ENCODE measurements at regions not wholly inside any gene's neighbourhood (a gene's known extent, or its start where the extent isn't known, plus 50 kb on each side); places are given as distances from the start of the nearest gene placed in this dataset.

DNA sequence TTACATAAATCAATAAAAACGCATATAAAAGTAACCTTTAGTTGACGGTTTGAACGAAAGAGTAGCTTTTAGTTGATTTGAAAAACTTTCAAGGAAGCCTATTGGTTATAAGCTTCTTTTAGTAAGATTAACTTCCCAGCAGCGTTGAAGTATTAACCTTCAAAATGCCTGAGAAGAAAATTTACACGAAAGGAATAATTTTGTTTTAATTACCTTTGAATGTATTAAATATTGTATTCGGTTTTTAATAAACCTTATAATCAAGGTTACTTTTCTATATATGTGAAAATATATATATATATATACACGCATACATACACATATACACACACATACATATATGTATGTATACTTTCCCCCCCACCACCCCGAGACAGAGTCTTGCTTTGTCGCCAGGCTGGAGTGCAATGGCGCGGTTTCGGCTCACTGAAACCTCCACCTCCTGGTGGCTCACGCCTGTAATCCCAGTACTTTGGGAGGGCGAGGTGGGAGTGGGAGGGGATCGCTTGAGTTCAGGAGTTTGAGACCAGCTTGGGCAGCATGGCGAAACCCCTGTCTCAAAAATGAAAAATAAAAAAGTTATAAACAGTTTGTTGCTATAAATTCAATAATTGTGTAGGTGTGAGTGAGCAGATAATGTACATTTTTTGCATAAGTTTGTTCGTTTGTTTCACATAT is 57.6 kb upstream of the EZH2 start (continued):
- TF ChIP-seq NR2F2 (IDR thresholded peaks at IDR 0.05): no peak

GRCh38 chr7:148940702-148941597 is 56.9 kb upstream of the EZH2 start:
- H3K4me3 ChIP-seq (ENCODE audit: low read depth in 1 of 3, low read length in 3 of 3): peak overlapping the region; percentile 64 to 96 (median 79)
- TF ChIP-seq, protein P1, sequence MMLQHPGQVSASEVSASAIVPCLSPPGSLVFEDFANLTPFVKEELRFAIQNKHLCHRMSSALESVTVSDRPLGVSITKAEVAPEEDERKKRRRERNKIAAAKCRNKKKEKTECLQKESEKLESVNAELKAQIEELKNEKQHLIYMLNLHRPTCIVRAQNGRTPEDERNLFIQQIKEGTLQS (IDR thresholded peaks at IDR 0.05): peak; percentile 97
- TF ChIP-seq MAX (IDR thresholded peaks at IDR 0.05) (peak; percentile 80), RXRA (IDR thresholded peaks at IDR 0.05) (peak; percentile 21 to 68), RAD21 (IDR thresholded peaks at IDR 0.05) (no peak), YY1 (IDR thresholded peaks at IDR 0.05) (peak; percentile 42), SP1 (IDR thresholded peaks at IDR 0.05) (peak; percentile 37), TAF1 (conservative IDR thresholded peaks at IDR 0.05) (peak; percentile 82), CTCF (IDR thresholded peaks at IDR 0.05; ENCODE audit: low read depth, low read length, missing input control) (no peak), JUND (IDR thresholded peaks at IDR 0.05) (no peak)
- TF ChIP-seq, protein P2, sequence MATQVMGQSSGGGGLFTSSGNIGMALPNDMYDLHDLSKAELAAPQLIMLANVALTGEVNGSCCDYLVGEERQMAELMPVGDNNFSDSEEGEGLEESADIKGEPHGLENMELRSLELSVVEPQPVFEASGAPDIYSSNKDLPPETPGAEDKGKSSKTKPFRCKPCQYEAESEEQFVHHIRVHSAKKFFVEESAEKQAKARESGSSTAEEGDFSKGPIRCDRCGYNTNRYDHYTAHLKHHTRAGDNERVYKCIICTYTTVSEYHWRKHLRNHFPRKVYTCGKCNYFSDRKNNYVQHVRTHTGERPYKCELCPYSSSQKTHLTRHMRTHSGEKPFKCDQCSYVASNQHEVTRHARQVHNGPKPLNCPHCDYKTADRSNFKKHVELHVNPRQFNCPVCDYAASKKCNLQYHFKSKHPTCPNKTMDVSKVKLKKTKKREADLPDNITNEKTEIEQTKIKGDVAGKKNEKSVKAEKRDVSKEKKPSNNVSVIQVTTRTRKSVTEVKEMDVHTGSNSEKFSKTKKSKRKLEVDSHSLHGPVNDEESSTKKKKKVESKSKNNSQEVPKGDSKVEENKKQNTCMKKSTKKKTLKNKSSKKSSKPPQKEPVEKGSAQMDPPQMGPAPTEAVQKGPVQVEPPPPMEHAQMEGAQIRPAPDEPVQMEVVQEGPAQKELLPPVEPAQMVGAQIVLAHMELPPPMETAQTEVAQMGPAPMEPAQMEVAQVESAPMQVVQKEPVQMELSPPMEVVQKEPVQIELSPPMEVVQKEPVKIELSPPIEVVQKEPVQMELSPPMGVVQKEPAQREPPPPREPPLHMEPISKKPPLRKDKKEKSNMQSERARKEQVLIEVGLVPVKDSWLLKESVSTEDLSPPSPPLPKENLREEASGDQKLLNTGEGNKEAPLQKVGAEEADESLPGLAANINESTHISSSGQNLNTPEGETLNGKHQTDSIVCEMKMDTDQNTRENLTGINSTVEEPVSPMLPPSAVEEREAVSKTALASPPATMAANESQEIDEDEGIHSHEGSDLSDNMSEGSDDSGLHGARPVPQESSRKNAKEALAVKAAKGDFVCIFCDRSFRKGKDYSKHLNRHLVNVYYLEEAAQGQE (IDR thresholded peaks at IDR 0.05): peak; percentile 51
- peaks cover 0 to 14% (median 7%) of the 10 kb centered on the region in 4 donors for H3K4me1 ChIP-seq (ENCODE audit: control insufficient read depth in 4 of 4, insufficient read depth in 4 of 4, low read length in 3 of 4)
- H3K36me3 ChIP-seq (ENCODE audit: control insufficient read depth in 4 of 4, insufficient read depth in 3 of 4, low read depth in 1 of 4, low read length in 3 of 4): no peaks in the 10 kb centered on the region
- peak overlapping the region; percentile 96 for H3K27ac ChIP-seq (ENCODE audit: low read depth in 1 of 2, low read length in 2 of 2)
- H3K9ac ChIP-seq (ENCODE audit: low read depth in 1 of 2, low read length in 2 of 2): peak overlapping the region; percentile 89 to 92
- under 1% methylated on average over 43 of the region's 43 CpGs for WGBS
- peak; percentile 71 for DNase-seq (ENCODE audit: low spot score)
- no peaks in the 10 kb centered on the region for H3K27me3 ChIP-seq (ENCODE audit: control insufficient read depth in 4 of 4, insufficient read depth in 4 of 4, low read length in 3 of 4)
- H3K9me3 ChIP-seq (ENCODE audit: control insufficient read depth in 4 of 4, low read length in 3 of 4): no peaks in the 10 kb centered on the region

DNA sequence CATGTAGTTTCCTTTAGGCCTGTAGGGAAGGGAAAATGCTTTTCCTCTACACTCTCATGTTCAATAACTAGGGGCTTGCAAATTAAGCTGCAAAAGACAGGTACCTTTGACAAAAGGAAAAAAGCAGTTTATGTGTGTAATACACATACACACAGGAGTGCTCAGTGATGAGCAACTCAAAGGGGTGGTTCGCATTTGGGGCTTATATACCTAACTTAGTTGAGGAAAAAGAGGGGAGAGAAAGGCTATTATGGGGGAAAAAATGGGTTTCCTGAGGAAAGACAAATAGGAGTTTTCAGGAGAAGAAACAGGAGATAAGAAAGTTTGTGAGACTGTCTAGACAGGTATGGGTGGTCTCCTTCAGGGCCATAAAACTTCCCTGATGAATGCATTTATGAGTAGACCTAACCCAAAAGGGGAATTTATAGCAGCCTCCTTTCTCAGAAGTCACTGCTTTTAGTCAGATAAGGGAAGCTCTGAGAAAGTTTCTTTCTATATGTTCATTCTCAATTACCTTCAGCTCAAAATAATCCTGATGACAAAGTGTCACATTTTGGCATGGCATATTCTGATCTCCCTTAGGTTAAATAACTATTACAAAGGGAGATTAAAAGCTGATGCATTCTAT is 55.2 kb upstream of the EZH2 start:
- no peaks in the 10 kb centered on the region for H3K36me3 ChIP-seq (ENCODE audit: control insufficient read depth in 4 of 4, insufficient read depth in 3 of 4, low read depth in 1 of 4, low read length in 3 of 4)
- H3K9ac ChIP-seq (ENCODE audit: low read depth in 1 of 2, low read length in 2 of 2): no peak overlapping the region
- no peak for DNase-seq (ENCODE audit: low spot score)
- H3K4me3 ChIP-seq (ENCODE audit: low read depth in 1 of 3, low read length in 3 of 3): no peak overlapping the region
- TF ChIP-seq FOXA2 (IDR thresholded peaks at IDR 0.05) (no peak), HNF4A (conservative IDR thresholded peaks at IDR 0.05) (no peak), NR2F2 (IDR thresholded peaks at IDR 0.05) (no peak), TAF1 (conservative IDR thresholded peaks at IDR 0.05) (no peak), HNF4G (IDR thresholded peaks at IDR 0.05) (no peak), GABPA (IDR thresholded peaks at IDR 0.05 in 1 of 2, conservative IDR thresholded peaks at IDR 0.05 in 1 of 2) (no peak), ZBTB33 (IDR thresholded peaks at IDR 0.05) (no peak), JUND (IDR thresholded peaks at IDR 0.05) (no peak)
- 98% methylated on average over 1 of the region's 1 CpG for WGBS
- peaks cover 0 to 14% (median 7%) of the 10 kb centered on the region in 4 donors for H3K4me1 ChIP-seq (ENCODE audit: control insufficient read depth in 4 of 4, insufficient read depth in 4 of 4, low read length in 3 of 4)
- H3K27me3 ChIP-seq (ENCODE audit: control insufficient read depth in 4 of 4, insufficient read depth in 4 of 4, low read length in 3 of 4): no peaks in the 10 kb centered on the region
- H3K9me3 ChIP-seq (ENCODE audit: control insufficient read depth in 4 of 4, low read length in 3 of 4): no peaks in the 10 kb centered on the region
- no peak overlapping the region for H3K27ac ChIP-seq (ENCODE audit: low read depth in 1 of 2, low read length in 2 of 2)

Data from liver (tissue), 8 donors.